HL-60 (cell line): ENCODE measurements at regions not wholly inside any gene's neighbourhood (a gene's known extent, or its start where the extent isn't known, plus 50 kb on each side); places are given as distances from the start of the nearest gene placed in this dataset.

Experiments
- CTCF ChIP-seq: IDR thresholded peaks from one replicate; pipeline ENCODE4 v1.5.1; 2011; ENCODE audit warnings: low read length, control low read depth, inconsistent platforms; ENCODE audit not compliant: insufficient read depth
- GABPA ChIP-seq: IDR thresholded peaks from 2 replicates; pipeline ENCODE4 v1.6.1; 2012; ENCODE audit warnings: low read depth
- POLR2AphosphoS5 ChIP-seq: IDR thresholded peaks from 2 replicates; pipeline ENCODE4 v1.6.1; 2012; ENCODE audit warnings: low read depth
- REST ChIP-seq: IDR thresholded peaks from 2 replicates; pipeline ENCODE4 v1.6.1; 2012; ENCODE audit warnings: low read depth; ENCODE audit not compliant: insufficient replicate concordance

GRCh38 chr12:85695097-85695715, 141.0 kb downstream of the RASSF9 start:
- TF ChIP-seq CTCF (no peak), POLR2AphosphoS5 (no peak), GABPA (no peak), REST (no peak)
